ENCODE measurements at regions not wholly inside any gene's neighbourhood (a gene's known extent, or its start where the extent isn't known, plus 50 kb on each side); places are given as distances from the start of the nearest gene placed in this dataset.

- ChIA-PET CTCF (no interaction called here), POLR2A (ENCODE audit: unreplicated experiment) (no interaction called here)
- peak; percentile 59 for DNase-seq
- H3K4me2 ChIP-seq (ENCODE audit: low read length) = no peak overlapping the region
- no TSS peak for BruUV-seq (replicated peaks)
- no peaks in the 10 kb centered on the region for H3K9me3 ChIP-seq (ENCODE audit: low read length)
- H4K20me1 ChIP-seq (ENCODE audit: low read length) = no peaks in the 10 kb centered on the region
- no peaks in the 10 kb centered on the region for H3K36me3 ChIP-seq (ENCODE audit: low read depth, low read length)
- intact Hi-C loops (cut with micrococcal nuclease) = no loop called here
- no peaks in the 10 kb centered on the region for H3F3A ChIP-seq (ENCODE audit: low read length, unreplicated experiment)
- TF ChIP-seq CTCF (conservative IDR thresholded peaks at IDR 0.05; ENCODE audit: low read depth, low read length) (no peak), EZH2 (IDR thresholded peaks at IDR 0.05; ENCODE audit: low read length, unreplicated experiment) (no peak), EZH2phosphoT487 (IDR thresholded peaks at IDR 0.05; ENCODE audit: borderline replicate concordance, low read length) (no peak)
- H3K79me2 ChIP-seq (ENCODE audit: low read length) = no peaks in the 10 kb centered on the region
- H3K27ac ChIP-seq (ENCODE audit: low read length) = no peak overlapping the region
- H3K9ac ChIP-seq (ENCODE audit: low read length) = no peak overlapping the region
- no peak overlapping the region for H2AFZ ChIP-seq (ENCODE audit: low read length)
- peak; percentile 43 for ATAC-seq
- H3K4me3 ChIP-seq (ENCODE audit: low read length) = no peak overlapping the region
- no peaks in the 10 kb centered on the region for H3K27me3 ChIP-seq (ENCODE audit: low read length)
- H3K9me2 ChIP-seq (replicated peaks; ENCODE audit: low read length) = no peaks in the 10 kb centered on the region
- H3K4me1 ChIP-seq (ENCODE audit: insufficient read depth, low read length) = peaks cover 10% of the 10 kb centered on the region
Measured at GRCh38 chr6:48567016-48567415, 456.0 kb upstream of the PTCHD4 start.

- CTCF ChIA-PET = no interaction called here
- H3K79me2 ChIP-seq (ENCODE audit: low read length) = no peaks in the 10 kb centered on the region
- H3K27ac ChIP-seq (ENCODE audit: low read length) = no peak overlapping the region
- H3K9me3 ChIP-seq (ENCODE audit: low read length) = no peaks in the 10 kb centered on the region
- BruUV-seq (replicated peaks) = no TSS peak
- TF ChIP-seq EZH2phosphoT487 (IDR thresholded peaks at IDR 0.05; ENCODE audit: borderline replicate concordance, low read length) (no peak), CTCF (conservative IDR thresholded peaks at IDR 0.05; ENCODE audit: low read depth, low read length) (no peak), EZH2 (IDR thresholded peaks at IDR 0.05; ENCODE audit: low read length, unreplicated experiment) (no peak)
- H3K9ac ChIP-seq (ENCODE audit: low read length) = no peak overlapping the region
- DNase-seq = no peak
- intact Hi-C loops (cut with micrococcal nuclease) = no loop called here
- H3K4me1 ChIP-seq (ENCODE audit: insufficient read depth, low read length) = peaks cover 17% of the 10 kb centered on the region
- no peaks in the 10 kb centered on the region for H4K20me1 ChIP-seq (ENCODE audit: low read length)
- no peaks in the 10 kb centered on the region for H3K36me3 ChIP-seq (ENCODE audit: low read depth, low read length)
- H3K4me2 ChIP-seq (ENCODE audit: low read length) = no peak overlapping the region
- H3K4me3 ChIP-seq (ENCODE audit: low read length) = no peak overlapping the region
- H2AFZ ChIP-seq (ENCODE audit: low read length) = no peak overlapping the region
- POLR2A ChIA-PET (ENCODE audit: unreplicated experiment) = no interaction called here
- H3K27me3 ChIP-seq (ENCODE audit: low read length) = no peaks in the 10 kb centered on the region
- no peak for ATAC-seq
- no peaks in the 10 kb centered on the region for H3F3A ChIP-seq (ENCODE audit: low read length, unreplicated experiment)
- H3K9me2 ChIP-seq (replicated peaks; ENCODE audit: low read length) = no peaks in the 10 kb centered on the region
Measured at GRCh38 chr6:48564036-48564820, 453.2 kb upstream of the PTCHD4 start.

- Histone ChIP-seq H3K36me3 (ENCODE audit: low read depth, low read length) (no peaks in the 10 kb centered on the region), H3K79me2 (ENCODE audit: low read length) (no peaks in the 10 kb centered on the region), H3K4me2 (ENCODE audit: low read length) (no peak overlapping the region), H3K4me3 (ENCODE audit: low read length) (no peak overlapping the region), H4K20me1 (ENCODE audit: low read length) (no peaks in the 10 kb centered on the region), H3K9me2 (replicated peaks; ENCODE audit: low read length) (no peaks in the 10 kb centered on the region), H3K27ac (ENCODE audit: low read length) (no peak overlapping the region), H3K4me1 (ENCODE audit: insufficient read depth, low read length) (peaks cover 17% of the 10 kb centered on the region), H3K27me3 (ENCODE audit: low read length) (no peaks in the 10 kb centered on the region), H3K9me3 (ENCODE audit: low read length) (no peaks in the 10 kb centered on the region), H3K9ac (ENCODE audit: low read length) (no peak overlapping the region), H2AFZ (ENCODE audit: low read length) (no peak overlapping the region), H3F3A (ENCODE audit: low read length, unreplicated experiment) (no peaks in the 10 kb centered on the region)
- no peak for TF ChIP-seq EZH2phosphoT487 (IDR thresholded peaks at IDR 0.05; ENCODE audit: borderline replicate concordance, low read length)
- no peak for TF ChIP-seq CTCF (conservative IDR thresholded peaks at IDR 0.05; ENCODE audit: low read depth, low read length)
- TF ChIP-seq EZH2 (IDR thresholded peaks at IDR 0.05; ENCODE audit: low read length, unreplicated experiment) = no peak
- ATAC-seq = no peak
- intact Hi-C loops (cut with micrococcal nuclease) = no loop called here
- CTCF ChIA-PET = no interaction called here
- POLR2A ChIA-PET (ENCODE audit: unreplicated experiment) = no interaction called here
- no peak for DNase-seq
- BruUV-seq (replicated peaks) = no TSS peak
Measured at GRCh38 chr6:48563433-48563832, 452.4 kb upstream of the PTCHD4 start.

Measured in PC-3 (cell line).